HG03103 (cell line): ENCODE measurements at regions not wholly inside any gene's neighbourhood (a gene's known extent, or its start where the extent isn't known, plus 50 kb on each side); places are given as distances from the start of the nearest gene placed in this dataset.
"Not testable (repeated sequence)": the region's sequence is repeated elsewhere in the genome, so short reads cannot be mapped to it uniquely, and the experiment has no call there.

Experiments used
- ATAC-seq: cut with Tn5 transposase; IDR thresholded peaks from one replicate; pipeline ENCODE4 v1.9.1; 2021; ENCODE audit warnings: low read depth; ENCODE audit not compliant: unreplicated experiment

GRCh38 chr3:145188079-145188770 is 972.8 kb downstream of the PLOD2 start:
- no peak for ATAC-seq

GRCh38 chr3:145190138-145190537 is 970.8 kb downstream of the PLOD2 start:
- no peak for ATAC-seq

DNA sequence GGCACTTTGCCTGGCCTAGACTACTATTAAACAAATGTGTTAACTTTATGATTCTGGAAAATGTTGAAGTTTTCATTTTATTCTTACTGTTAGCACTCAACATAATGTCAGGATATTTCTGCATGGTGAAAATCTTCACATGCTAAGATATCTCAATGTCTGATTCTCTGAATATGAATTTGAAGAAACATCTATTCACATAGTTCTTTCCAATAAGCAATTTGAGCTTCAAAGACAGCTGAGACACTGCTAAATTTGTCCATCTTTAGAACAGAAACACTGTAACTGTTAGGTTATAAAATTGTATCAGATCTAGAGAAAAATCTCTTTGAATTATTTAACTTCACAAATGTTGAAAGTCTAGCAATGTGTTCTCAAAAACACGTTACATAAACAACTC is 970.2 kb downstream of the PLOD2 start:
- ATAC-seq = no peak

DNA sequence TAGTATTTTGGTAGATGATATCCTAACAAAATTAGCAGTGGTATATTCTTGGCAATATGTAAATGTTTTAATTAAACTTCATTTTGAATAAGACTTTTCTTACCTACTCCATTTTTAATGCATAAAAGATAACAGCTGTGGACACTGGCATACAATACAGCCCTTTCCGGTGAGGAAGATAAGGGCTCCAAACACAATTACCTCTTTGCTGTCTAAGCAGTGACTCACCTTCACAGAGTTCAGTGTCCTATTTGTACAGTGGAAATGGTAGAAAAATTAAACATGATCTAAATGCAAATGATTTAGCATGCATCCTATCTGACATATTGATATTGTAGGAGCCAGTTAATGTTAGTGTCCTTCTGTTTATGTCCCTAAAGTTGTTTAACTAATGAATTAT is 969.4 kb downstream of the PLOD2 start:
- no peak for ATAC-seq

DNA sequence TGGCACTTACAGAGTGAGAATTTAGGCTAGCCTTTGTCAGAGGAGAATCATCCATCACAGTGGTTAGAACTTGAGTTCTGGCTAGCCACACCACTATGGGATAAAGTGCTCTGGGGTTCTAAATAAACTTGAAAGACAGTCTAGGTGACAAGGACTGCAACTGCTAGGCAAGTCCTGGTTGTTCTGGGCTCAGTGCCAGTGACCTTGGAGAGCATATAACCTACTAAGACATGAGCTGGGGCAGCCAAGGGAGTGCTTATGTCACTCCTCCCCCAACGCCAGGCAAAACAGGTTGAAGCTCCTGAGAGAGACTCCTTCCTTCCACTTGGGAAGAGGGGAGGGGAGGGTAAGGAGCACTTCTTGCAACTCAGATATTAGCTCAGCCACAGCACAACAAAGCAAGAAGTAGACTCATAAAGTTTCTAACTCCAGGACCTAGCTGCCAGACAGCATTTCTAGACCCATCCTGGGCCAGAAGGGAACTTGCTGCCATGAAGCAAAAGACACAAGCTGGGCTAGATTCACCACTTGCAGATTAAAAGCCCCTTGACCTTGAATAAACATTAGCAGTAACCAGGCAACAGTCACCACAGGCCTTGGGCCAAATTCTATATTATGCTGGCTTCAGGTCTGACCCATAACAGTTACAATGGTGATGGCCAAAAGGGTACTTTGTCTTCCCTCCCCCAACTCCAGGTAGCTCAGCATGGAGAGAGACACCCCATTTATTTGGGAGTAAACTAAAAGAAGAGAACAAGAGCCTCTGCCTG is 963.7 kb downstream of the PLOD2 start:
- ATAC-seq = no peak

GRCh38 chr3:145197821-145198220 is 963.2 kb downstream of the PLOD2 start:
- no peak for ATAC-seq

- no peak for ATAC-seq
Measured at GRCh38 chr3:145209561-145209960, 951.4 kb downstream of the PLOD2 start.

GRCh38 chr3:145219355-145220235 is 941.4 kb downstream of the PLOD2 start:
- ATAC-seq = no peak

- no peak for ATAC-seq
Measured at GRCh38 chr3:145224886-145225285, 936.1 kb downstream of the PLOD2 start.

GRCh38 chr3:145243875-145244274 is 917.1 kb downstream of the PLOD2 start:
- no peak for ATAC-seq

GRCh38 chr3:145244327-145244726 is 916.7 kb downstream of the PLOD2 start:
- no peak for ATAC-seq

DNA sequence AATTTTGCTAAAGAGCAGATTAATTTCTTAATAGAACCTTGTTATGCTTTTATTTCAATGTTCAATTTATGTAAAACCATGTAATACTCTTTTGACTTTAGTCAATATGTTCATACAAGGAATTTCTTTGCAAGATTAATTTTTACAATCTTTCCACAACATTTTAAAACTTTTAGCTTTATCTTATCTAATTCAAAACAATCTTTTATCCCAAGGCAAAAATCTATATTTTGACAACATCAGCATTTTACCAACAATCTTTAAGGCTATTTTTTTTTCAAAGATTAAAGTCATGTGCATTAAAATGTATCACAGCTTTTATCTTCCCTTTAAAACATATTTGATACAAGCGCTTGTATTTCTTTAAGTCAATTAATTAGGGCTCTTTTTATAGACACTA is 914.7 kb downstream of the PLOD2 start:
- ATAC-seq = no peak

- no peak for ATAC-seq
Measured at GRCh38 chr3:145248928-145249327, 912.1 kb downstream of the PLOD2 start.

GRCh38 chr3:145251311-145251710 is 909.7 kb downstream of the PLOD2 start:
- no peak for ATAC-seq

- not testable (repeated sequence) for ATAC-seq
Measured at GRCh38 chr3:145257967-145258366, 903.0 kb downstream of the PLOD2 start.

- no peak for ATAC-seq
Measured at GRCh38 chr3:145259166-145259880, 901.7 kb downstream of the PLOD2 start.

GRCh38 chr3:145263458-145263857 is 897.5 kb downstream of the PLOD2 start:
- ATAC-seq = not testable (repeated sequence)

- no peak for ATAC-seq
Measured at GRCh38 chr3:145266368-145266767, 894.6 kb downstream of the PLOD2 start.

DNA sequence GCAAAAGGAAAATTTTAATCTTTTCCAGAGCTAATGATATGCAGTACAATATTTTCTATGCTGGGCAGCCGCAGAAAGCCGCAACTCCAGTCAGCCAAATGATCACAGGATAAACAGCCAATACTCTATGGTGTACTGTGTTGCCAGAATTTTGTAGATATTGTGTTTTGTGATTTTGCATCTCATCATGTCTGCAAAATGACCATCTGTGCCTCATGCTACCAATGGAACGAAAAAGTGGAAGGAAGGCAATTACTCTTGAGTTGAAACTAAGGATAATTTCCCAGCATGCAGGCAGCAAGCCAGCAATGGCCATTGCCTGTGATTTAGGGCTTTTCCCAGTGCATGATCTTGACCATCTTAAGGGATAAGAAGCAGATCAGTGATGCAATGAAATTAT is 891.9 kb downstream of the PLOD2 start:
- no peak for ATAC-seq

GRCh38 chr3:145272684-145273083 is 888.3 kb downstream of the PLOD2 start:
- no peak for ATAC-seq

GRCh38 chr3:145282505-145282904 is 878.5 kb downstream of the PLOD2 start:
- ATAC-seq = no peak
